SKM-1 treated with dmso at 0.1 percent for 144 hours (cell line): ENCODE measurements at regions not wholly inside any gene's neighbourhood (a gene's known extent, or its start where the extent isn't known, plus 50 kb on each side); places are given as distances from the start of the nearest gene placed in this dataset.
"Not testable (repeated sequence)": the region's sequence is repeated elsewhere in the genome, so short reads cannot be mapped to it uniquely, and the experiment has no call there.

Experiments
- DNase-seq: peaks from one replicate; lab custom pipeline; 2025; ENCODE audit not compliant: unreplicated experiment; lab: John Stamatoyannopoulos, UW

DNA sequence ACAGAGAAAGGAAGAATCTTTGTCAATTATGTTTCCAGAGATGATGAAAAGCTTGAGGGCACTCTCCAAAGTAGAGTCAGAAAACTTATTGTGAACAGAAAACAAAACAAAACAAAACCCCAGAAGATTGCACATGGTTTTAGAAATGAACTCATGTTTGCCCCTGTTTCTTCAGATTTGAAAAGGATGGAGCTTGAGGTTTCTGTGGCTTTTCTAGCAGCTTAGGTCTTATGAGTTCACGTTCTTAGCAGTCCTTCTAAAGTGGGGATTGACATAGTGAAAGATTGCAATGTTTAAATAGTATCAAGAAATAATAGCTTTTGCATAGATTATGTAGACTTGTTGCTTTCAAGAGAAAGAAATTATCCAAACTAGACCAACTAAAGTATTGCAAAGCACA lies 421.8 kb downstream of the GBA3 start:
- DNase-seq: no peak

DNA sequence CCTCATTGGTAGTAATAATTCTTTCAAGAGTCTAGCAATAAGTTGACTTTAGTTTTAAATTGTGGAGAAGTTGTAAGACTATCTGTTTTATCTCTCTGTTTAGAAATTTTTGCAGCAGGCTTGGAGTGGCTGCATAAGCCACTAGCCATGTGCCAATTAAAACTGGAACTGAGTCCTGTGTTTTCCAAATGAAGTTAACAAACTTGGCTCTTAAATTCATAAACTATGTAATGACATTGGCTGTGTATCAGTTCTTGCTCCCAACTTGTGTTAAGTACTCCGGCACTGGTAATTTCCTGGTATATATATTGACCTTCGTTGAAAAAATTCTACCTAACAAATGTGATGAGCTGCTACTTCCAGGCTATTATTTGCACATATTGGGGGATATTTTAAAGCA lies 420.4 kb downstream of the GBA3 start:
- no peak for DNase-seq

GRCh38 chr4:23106516-23106915 lies 413.8 kb downstream of the GBA3 start:
- no peak for DNase-seq

GRCh38 chr4:23105759-23106370 lies 413.1 kb downstream of the GBA3 start:
- no peak for DNase-seq

DNA sequence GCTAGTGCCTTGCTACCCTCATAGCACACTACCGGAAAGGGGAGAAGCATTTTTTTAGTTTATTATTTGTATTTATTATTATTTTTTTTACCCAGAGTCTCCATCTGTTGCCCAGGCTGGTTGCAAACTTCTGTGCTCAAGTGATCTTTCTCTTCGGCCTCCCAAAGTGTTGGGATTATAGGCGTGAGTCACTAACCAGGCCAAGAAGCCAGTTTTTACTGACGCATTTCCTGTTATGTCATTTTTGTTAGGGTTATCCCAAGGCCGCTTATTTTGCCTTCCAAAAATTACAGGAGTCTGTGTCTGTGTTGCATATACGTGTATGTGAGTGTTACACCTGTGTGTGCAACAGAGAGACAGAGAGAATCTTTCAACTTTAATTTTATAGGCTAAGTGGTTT lies 404.5 kb downstream of the GBA3 start:
- DNase-seq: no peak

DNA sequence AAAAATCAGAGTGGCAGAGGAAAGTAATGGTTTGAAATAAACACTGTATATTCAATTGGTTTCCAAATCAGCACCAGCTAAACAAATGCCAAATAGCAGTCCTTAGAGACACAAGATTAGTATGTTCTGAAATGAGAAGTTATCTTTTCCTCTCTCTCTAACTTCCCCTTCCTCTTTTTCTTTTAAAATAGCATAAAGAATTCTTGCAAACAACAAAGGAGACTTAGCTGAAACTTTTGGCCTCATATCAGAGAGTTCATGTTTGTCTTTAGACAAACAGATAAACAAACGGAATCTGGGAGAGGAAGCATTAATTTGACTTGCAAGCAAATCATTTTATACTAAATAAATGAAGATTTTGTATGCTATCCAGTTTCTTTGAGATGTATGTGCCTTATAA lies 399.0 kb downstream of the GBA3 start:
- peak; percentile 49 for DNase-seq

DNA sequence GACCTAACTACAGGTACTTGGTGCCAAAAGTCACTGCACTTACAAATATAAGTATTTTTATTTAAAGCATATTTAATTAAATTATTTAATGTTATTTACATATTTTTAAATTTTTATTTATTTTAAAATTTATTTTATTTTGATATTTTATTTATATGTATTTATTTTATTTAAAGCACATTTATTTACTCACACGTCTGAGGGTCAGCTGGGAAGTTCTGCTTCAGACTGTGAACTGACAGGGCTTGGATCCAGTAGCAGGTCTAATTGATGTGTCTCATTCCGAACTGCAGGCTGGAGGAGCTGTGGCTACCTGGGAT lies 392.5 kb downstream of the GBA3 start:
- DNase-seq: no peak

DNA sequence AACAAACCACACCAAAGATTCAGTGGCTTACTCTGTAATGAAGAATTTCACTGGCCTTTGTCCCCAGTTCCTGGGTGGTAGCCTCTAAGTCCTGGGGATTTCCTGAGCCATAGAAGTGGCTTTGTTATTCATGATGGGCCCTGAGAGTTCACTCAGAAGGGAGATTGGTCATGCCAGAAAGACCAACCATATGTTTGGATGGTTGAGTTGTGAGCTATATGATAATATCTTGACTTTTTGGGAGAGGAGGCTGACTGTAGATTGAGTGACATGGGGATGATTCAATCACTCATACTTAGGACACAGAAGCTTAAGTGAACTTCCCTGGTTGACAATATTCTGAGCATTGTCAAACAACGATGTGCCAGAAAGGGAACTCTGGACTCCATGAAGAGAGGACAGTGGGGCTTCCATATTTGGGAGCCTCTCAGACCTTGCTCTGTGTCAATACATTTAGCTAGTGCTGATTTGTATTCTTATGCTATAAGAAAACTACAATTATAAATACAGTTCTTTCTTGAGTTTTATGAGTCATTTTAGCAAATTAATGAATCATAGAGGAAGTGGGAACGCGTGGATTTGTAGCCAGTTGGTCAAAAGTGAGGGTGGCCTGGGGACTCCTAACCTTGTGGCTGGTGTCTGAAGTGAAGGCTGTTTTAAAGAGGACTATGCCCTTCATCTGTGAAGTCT lies 392.0 kb downstream of the GBA3 start:
- no peak for DNase-seq

- DNase-seq: no peak
These were observed 390.7 kb downstream of the GBA3 start for GRCh38 chr4:23083391-23083790.

DNA sequence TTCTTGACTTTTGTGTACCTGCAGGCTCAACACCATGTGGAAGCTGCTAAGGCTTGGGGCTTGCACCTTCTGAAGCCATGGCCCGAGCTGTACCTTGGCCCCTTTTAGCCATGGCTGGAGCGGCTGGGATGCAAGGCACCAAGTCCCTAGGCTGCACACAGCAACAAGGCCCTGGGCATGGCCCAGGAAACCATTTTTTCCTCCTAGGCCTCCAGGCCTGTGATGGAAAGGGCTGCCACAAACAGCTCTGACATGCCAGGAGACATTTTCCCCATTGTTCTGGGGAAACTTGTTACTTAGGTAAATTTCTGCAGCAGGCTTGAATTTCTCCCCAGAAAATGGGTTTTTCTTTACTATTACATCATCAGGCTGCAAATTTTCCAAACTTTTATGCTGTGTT lies 387.4 kb downstream of the GBA3 start:
- DNase-seq: not testable (repeated sequence)

- no peak for DNase-seq
These were observed 378.3 kb downstream of the GBA3 start for GRCh38 chr4:23070848-23071570.

GRCh38 chr4:23068756-23069155 lies 376.0 kb downstream of the GBA3 start:
- no peak for DNase-seq

DNA sequence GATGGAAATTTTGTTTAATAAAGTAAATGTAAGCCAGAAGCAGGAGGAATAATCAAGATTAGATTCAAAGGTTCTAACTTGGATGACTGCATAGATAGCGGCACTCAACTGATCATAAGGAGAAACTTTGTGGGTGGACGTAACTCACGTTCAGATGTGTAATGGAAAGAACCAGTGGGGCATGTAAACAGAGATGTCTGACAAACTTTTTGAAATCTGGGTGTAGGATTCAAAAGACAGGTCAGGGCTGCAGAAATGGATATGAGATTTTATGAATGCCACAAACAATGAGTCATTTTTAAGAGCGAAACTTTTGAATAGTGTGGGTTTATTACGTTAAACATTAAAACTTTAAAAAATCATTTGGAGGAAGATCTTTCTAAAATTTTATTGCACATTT lies 375.6 kb downstream of the GBA3 start:
- no peak for DNase-seq

GRCh38 chr4:23062188-23062587 lies 369.5 kb downstream of the GBA3 start:
- no peak for DNase-seq

DNA sequence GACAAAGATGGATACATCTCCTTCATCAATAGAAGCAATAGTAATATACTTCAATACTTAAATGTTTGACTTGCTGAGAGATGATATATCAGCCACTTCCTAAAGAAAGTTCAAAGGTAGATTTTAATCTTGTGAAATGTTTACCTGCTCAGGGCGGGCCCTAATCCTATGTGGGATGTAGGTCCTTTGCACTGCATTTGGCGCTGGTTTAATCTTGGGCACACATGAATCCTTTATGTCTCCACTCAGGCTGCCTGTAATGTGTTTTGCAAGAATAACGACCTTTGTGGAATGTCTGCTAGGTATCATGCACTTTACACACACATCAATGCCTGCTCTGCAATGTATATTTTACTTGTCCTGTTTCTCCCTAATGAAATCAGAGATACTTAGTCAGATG lies 368.7 kb downstream of the GBA3 start:
- no peak for DNase-seq

- DNase-seq: no peak
These were observed 368.0 kb downstream of the GBA3 start for GRCh38 chr4:23060776-23061175.

GRCh38 chr4:23058165-23058776 lies 365.5 kb downstream of the GBA3 start:
- DNase-seq: no peak

DNA sequence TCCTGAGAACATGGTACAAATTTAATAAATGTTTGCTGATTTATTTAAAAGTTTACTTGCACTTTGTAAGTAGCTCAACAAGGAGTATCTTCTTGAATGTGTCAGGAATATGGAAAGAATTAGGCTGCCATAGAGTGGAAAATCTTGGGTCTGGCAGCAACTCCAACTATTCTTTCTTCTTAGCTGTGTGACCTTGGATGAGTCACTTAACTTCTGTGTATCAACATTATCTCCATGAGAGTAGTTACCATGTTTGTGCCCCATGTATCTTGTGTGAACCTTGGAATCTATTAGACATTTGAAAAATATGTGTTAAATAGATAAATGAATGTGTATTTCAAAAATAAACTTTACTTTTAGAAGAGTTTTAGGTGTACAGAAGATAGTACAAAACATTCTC lies 348.8 kb downstream of the GBA3 start:
- no peak for DNase-seq

GRCh38 chr4:23040539-23040938 lies 347.8 kb downstream of the GBA3 start:
- DNase-seq: no peak

DNA sequence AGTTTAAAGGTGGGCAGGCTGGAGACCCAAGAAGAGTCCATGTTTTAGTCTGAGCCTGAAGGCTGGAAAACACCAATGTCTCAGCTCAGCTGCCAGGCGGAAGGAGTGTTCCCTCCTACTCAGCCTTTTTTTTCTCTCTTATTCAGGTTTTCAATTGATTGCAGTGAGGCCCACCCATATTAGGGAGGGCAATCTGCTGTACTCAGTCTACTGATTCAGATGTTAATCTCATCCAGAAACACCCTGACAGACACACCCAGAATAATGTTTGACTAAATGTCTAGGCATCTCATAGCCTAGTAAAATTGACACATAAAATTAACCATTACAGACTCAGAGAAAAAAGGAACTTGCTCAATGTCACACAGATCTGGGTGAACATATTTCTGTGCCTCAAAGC lies 347.1 kb downstream of the GBA3 start:
- DNase-seq: no peak

- no peak for DNase-seq
These were observed 346.1 kb downstream of the GBA3 start for GRCh38 chr4:23038626-23039491.
